ENCODE measurements at regions not wholly inside any gene's neighbourhood (a gene's known extent, or its start where the extent isn't known, plus 50 kb on each side); places are given as distances from the start of the nearest gene placed in this dataset.

- H3K36me3 ChIP-seq (ENCODE audit: control insufficient read depth, low read length), result no peaks in the 10 kb centered on the region
- no peak overlapping the region for H3K4me3 ChIP-seq (ENCODE audit: low read length)
- H3F3A ChIP-seq (ENCODE audit: control insufficient read depth, insufficient read depth), result no peaks in the 10 kb centered on the region
- H3K9me2 ChIP-seq (replicated peaks; ENCODE audit: control insufficient read depth, low read length), result no peaks in the 10 kb centered on the region
- H3K79me2 ChIP-seq (ENCODE audit: control insufficient read depth, low read length), result no peaks in the 10 kb centered on the region
- no peaks in the 10 kb centered on the region for H3K9me3 ChIP-seq (ENCODE audit: control insufficient read depth, insufficient read depth, low read length)
- no peak overlapping the region for H3K27ac ChIP-seq (ENCODE audit: low read depth, low read length)
- no peaks in the 10 kb centered on the region for H4K20me1 ChIP-seq (ENCODE audit: control insufficient read depth, insufficient read depth, low read depth, low read length)
- H3K27me3 ChIP-seq (ENCODE audit: control insufficient read depth, low read length), result no peaks in the 10 kb centered on the region
- TF ChIP-seq CTCF (IDR thresholded peaks at IDR 0.05; ENCODE audit: low read depth, low read length, poor library complexity, severe bottlenecking), result no peak
- TF ChIP-seq EZH2phosphoT487 (IDR thresholded peaks at IDR 0.05; ENCODE audit: borderline replicate concordance, low read length), result no peak
- H3K4me2 ChIP-seq (ENCODE audit: low read length), result no peak overlapping the region
- no peaks in the 10 kb centered on the region for H3K4me1 ChIP-seq (ENCODE audit: control insufficient read depth, low read length)
Observed at GRCh38 chr10:106312087-106312486, 852.4 kb downstream of the SORCS1 start.

GRCh38 chr10:106311590-106311989 is 852.9 kb downstream of the SORCS1 start:
- Histone ChIP-seq H3K4me1 (ENCODE audit: control insufficient read depth, low read length) (no peaks in the 10 kb centered on the region), H3K27ac (ENCODE audit: low read depth, low read length) (no peak overlapping the region), H3K9me3 (ENCODE audit: control insufficient read depth, insufficient read depth, low read length) (no peaks in the 10 kb centered on the region), H3K27me3 (ENCODE audit: control insufficient read depth, low read length) (no peaks in the 10 kb centered on the region), H4K20me1 (ENCODE audit: control insufficient read depth, insufficient read depth, low read depth, low read length) (no peaks in the 10 kb centered on the region), H3K79me2 (ENCODE audit: control insufficient read depth, low read length) (no peaks in the 10 kb centered on the region), H3K4me3 (ENCODE audit: low read length) (no peak overlapping the region), H3F3A (ENCODE audit: control insufficient read depth, insufficient read depth) (no peaks in the 10 kb centered on the region), H3K9me2 (replicated peaks; ENCODE audit: control insufficient read depth, low read length) (no peaks in the 10 kb centered on the region), H3K36me3 (ENCODE audit: control insufficient read depth, low read length) (no peaks in the 10 kb centered on the region), H3K4me2 (ENCODE audit: low read length) (no peak overlapping the region)
- TF ChIP-seq EZH2phosphoT487 (IDR thresholded peaks at IDR 0.05; ENCODE audit: borderline replicate concordance, low read length) (no peak), CTCF (IDR thresholded peaks at IDR 0.05; ENCODE audit: low read depth, low read length, poor library complexity, severe bottlenecking) (no peak)

- no peaks in the 10 kb centered on the region for H3K27me3 ChIP-seq (ENCODE audit: control insufficient read depth, low read length)
- H3K27ac ChIP-seq (ENCODE audit: low read depth, low read length), result no peak overlapping the region
- H3K36me3 ChIP-seq (ENCODE audit: control insufficient read depth, low read length), result no peaks in the 10 kb centered on the region
- TF ChIP-seq EZH2phosphoT487 (IDR thresholded peaks at IDR 0.05; ENCODE audit: borderline replicate concordance, low read length) (no peak), CTCF (IDR thresholded peaks at IDR 0.05; ENCODE audit: low read depth, low read length, poor library complexity, severe bottlenecking) (no peak)
- H3F3A ChIP-seq (ENCODE audit: control insufficient read depth, insufficient read depth), result no peaks in the 10 kb centered on the region
- no peaks in the 10 kb centered on the region for H3K9me3 ChIP-seq (ENCODE audit: control insufficient read depth, insufficient read depth, low read length)
- H3K4me3 ChIP-seq (ENCODE audit: low read length), result no peak overlapping the region
- H3K79me2 ChIP-seq (ENCODE audit: control insufficient read depth, low read length), result no peaks in the 10 kb centered on the region
- H3K9me2 ChIP-seq (replicated peaks; ENCODE audit: control insufficient read depth, low read length), result no peaks in the 10 kb centered on the region
- H4K20me1 ChIP-seq (ENCODE audit: control insufficient read depth, insufficient read depth, low read depth, low read length), result no peaks in the 10 kb centered on the region
- H3K4me1 ChIP-seq (ENCODE audit: control insufficient read depth, low read length), result no peaks in the 10 kb centered on the region
- H3K4me2 ChIP-seq (ENCODE audit: low read length), result no peak overlapping the region
Observed at GRCh38 chr10:106310596-106310995, 853.9 kb downstream of the SORCS1 start.

- Histone ChIP-seq H3K4me3 (ENCODE audit: low read length) (no peak overlapping the region), H3K79me2 (ENCODE audit: control insufficient read depth, low read length) (no peaks in the 10 kb centered on the region), H3K36me3 (ENCODE audit: control insufficient read depth, low read length) (no peaks in the 10 kb centered on the region), H3F3A (ENCODE audit: control insufficient read depth, insufficient read depth) (no peaks in the 10 kb centered on the region), H3K9me2 (replicated peaks; ENCODE audit: control insufficient read depth, low read length) (no peaks in the 10 kb centered on the region), H3K27ac (ENCODE audit: low read depth, low read length) (no peak overlapping the region), H3K4me1 (ENCODE audit: control insufficient read depth, low read length) (no peaks in the 10 kb centered on the region), H3K27me3 (ENCODE audit: control insufficient read depth, low read length) (no peaks in the 10 kb centered on the region), H4K20me1 (ENCODE audit: control insufficient read depth, insufficient read depth, low read depth, low read length) (no peaks in the 10 kb centered on the region), H3K4me2 (ENCODE audit: low read length) (no peak overlapping the region), H3K9me3 (ENCODE audit: control insufficient read depth, insufficient read depth, low read length) (no peaks in the 10 kb centered on the region)
- no peak for TF ChIP-seq EZH2phosphoT487 (IDR thresholded peaks at IDR 0.05; ENCODE audit: borderline replicate concordance, low read length)
- no peak for TF ChIP-seq CTCF (IDR thresholded peaks at IDR 0.05; ENCODE audit: low read depth, low read length, poor library complexity, severe bottlenecking)
Observed at GRCh38 chr10:106309376-106309775, 855.1 kb downstream of the SORCS1 start.
